ENCODE measurements at regions not wholly inside any gene's neighbourhood (a gene's known extent, or its start where the extent isn't known, plus 50 kb on each side); places are given as distances from the start of the nearest gene placed in this dataset.

GRCh38 chr4:141853091-141853764, 216.8 kb downstream of the IL15 start:
- no peak for TF ChIP-seq CREB5 (CRISPR knock-in tag; IDR thresholded peaks at IDR 0.05; ENCODE audit: low read depth)
- no peak for TF ChIP-seq ISL1 (CRISPR knock-in tag; IDR thresholded peaks at IDR 0.05)
- no peak for TF ChIP-seq OSR1 (CRISPR knock-in tag; IDR thresholded peaks at IDR 0.05)
- no peak for TF ChIP-seq ZNF8 (CRISPR knock-in tag; IDR thresholded peaks at IDR 0.05)
- no peak for TF ChIP-seq SNAI2 (CRISPR knock-in tag; IDR thresholded peaks at IDR 0.05)
- no peak for TF ChIP-seq ZFP30 (CRISPR knock-in tag; IDR thresholded peaks at IDR 0.05)
- no peak for TF ChIP-seq PPARA (CRISPR knock-in tag; IDR thresholded peaks at IDR 0.05; ENCODE audit: borderline replicate concordance)
- TF ChIP-seq CSDC2 (CRISPR knock-in tag; IDR thresholded peaks at IDR 0.05): no peak
- TF ChIP-seq ESRRG (CRISPR knock-in tag; IDR thresholded peaks at IDR 0.05): no peak
- no peak for TF ChIP-seq BACH2 (CRISPR knock-in tag; IDR thresholded peaks at IDR 0.05; ENCODE audit: borderline replicate concordance)
- TF ChIP-seq ZNF565 (CRISPR knock-in tag; conservative IDR thresholded peaks at IDR 0.05; ENCODE audit: low read depth): no peak
- TF ChIP-seq TCF4 (CRISPR knock-in tag; IDR thresholded peaks at IDR 0.05; ENCODE audit: borderline replicate concordance): no peak
- TF ChIP-seq TSHZ2 (CRISPR knock-in tag; IDR thresholded peaks at IDR 0.05): no peak
- no peak for TF ChIP-seq TOX (CRISPR knock-in tag; IDR thresholded peaks at IDR 0.05; ENCODE audit: borderline replicate concordance)
- no peak for TF ChIP-seq GLIS3 (CRISPR knock-in tag; IDR thresholded peaks at IDR 0.05)
- TF ChIP-seq ZC3H10 (CRISPR knock-in tag; IDR thresholded peaks at IDR 0.05): no peak
- TF ChIP-seq ZNF70 (CRISPR knock-in tag; IDR thresholded peaks at IDR 0.05): no peak
- no peak for TF ChIP-seq ARNTL (CRISPR knock-in tag; IDR thresholded peaks at IDR 0.05; ENCODE audit: borderline replicate concordance, low read depth)
- TF ChIP-seq ZFP3 (CRISPR knock-in tag; IDR thresholded peaks at IDR 0.05): no peak
- ATAC-seq: no peak

- no peak for ATAC-seq
- TF ChIP-seq ZFP3 (CRISPR knock-in tag; IDR thresholded peaks at IDR 0.05): no peak
- no peak for TF ChIP-seq BACH2 (CRISPR knock-in tag; IDR thresholded peaks at IDR 0.05; ENCODE audit: borderline replicate concordance)
- no peak for TF ChIP-seq CSRNP3 (CRISPR knock-in tag; IDR thresholded peaks at IDR 0.05)
- TF ChIP-seq SNAI2 (CRISPR knock-in tag; IDR thresholded peaks at IDR 0.05): no peak
- TF ChIP-seq GLIS3 (CRISPR knock-in tag; IDR thresholded peaks at IDR 0.05): no peak
These were observed 222.1 kb downstream of the IL15 start for GRCh38 chr4:141858437-141858836.

- TF ChIP-seq CSRNP3 (CRISPR knock-in tag; IDR thresholded peaks at IDR 0.05) (no peak), POU6F1 (CRISPR knock-in tag; IDR thresholded peaks at IDR 0.05; ENCODE audit: borderline replicate concordance, low read depth) (no peak), ZNF565 (CRISPR knock-in tag; conservative IDR thresholded peaks at IDR 0.05; ENCODE audit: low read depth) (no peak), TOX (CRISPR knock-in tag; IDR thresholded peaks at IDR 0.05; ENCODE audit: borderline replicate concordance) (no peak), CSDC2 (CRISPR knock-in tag; IDR thresholded peaks at IDR 0.05) (no peak)
- no peak for ATAC-seq
These were observed 224.6 kb downstream of the IL15 start for GRCh38 chr4:141860974-141861373.

Data from SK-N-SH treated with all-trans-retinoic acid at 6 μM for 48 hours (cell line).